Heart left ventricle (tissue), 16 donors: ENCODE measurements at regions not wholly inside any gene's neighbourhood (a gene's known extent, or its start where the extent isn't known, plus 50 kb on each side); places are given as distances from the start of the nearest gene placed in this dataset.

Experiments used
- ATAC-seq, 4 donors: fragments of 200-7000 bp; cut with Tn5 transposase; one replicate each; pipeline ENCODE4 v1.9.1; 2020 to 2022; ENCODE audit warnings: moderate library complexity in 4 of 4, mild to moderate bottlenecking in 3 of 4, moderate number of reproducible peaks in 1 of 4
- DNase-seq, 5 donors: peaks; one replicate each; pipeline ENCODE4 v3.0.0-alpha.2; 2020
- H3K27ac ChIP-seq, 12 donors: fragments of 200-600 bp; sonication (generic) in 4 of 12; one replicate each; pipeline versions ENCODE4 v1.5.0 to v1.8.0; 2016 to 2022; ENCODE audit warnings: mild to moderate bottlenecking in 2 of 12
- H3K27me3 ChIP-seq, 9 donors: fragments of 200-600 bp; sonication (generic) in 2 of 9; one replicate each; pipeline versions ENCODE4 v1.5.1 to v1.8.0; 2016 to 2022; ENCODE audit warnings: mild to moderate bottlenecking in 3 of 9
- H3K36me3 ChIP-seq, 9 donors: fragments of 200-600 bp; sonication (generic) in 2 of 9; one replicate each; pipeline versions ENCODE4 v1.5.0 to v1.8.0; 2018 to 2022; ENCODE audit warnings: mild to moderate bottlenecking in 2 of 9
- H3K4me1 ChIP-seq, 12 donors: fragments of 200-600 bp; sonication (generic) in 4 of 12; one replicate each; pipeline versions ENCODE4 v1.5.0 to v1.8.0; 2016 to 2022; ENCODE audit warnings: mild to moderate bottlenecking in 3 of 12
- H3K4me3 ChIP-seq, 12 donors: fragments of 200-600 bp; sonication (generic) in 4 of 12; one replicate each; pipeline versions ENCODE4 v1.5.0 to v1.8.0; 2017 to 2022; ENCODE audit warnings: mild to moderate bottlenecking in 9 of 12, moderate library complexity in 4 of 12
- H3K9me3 ChIP-seq, 12 donors: fragments of 200-600 bp; sonication (generic) in 4 of 12; one replicate each; pipeline versions ENCODE4 v1.5.0 to v1.8.0; 2016 to 2022; ENCODE audit warnings: mild to moderate bottlenecking in 1 of 12
- CTCF ChIP-seq, 12 donors: fragments of 200-600 bp; sonication (generic) in 4 of 12; IDR thresholded peaks; one replicate each; pipeline versions ENCODE4 v1.5.0 to v1.8.0; 2018 to 2022; ENCODE audit warnings: antibody characterized with exemption in 12 of 12, mild to moderate bottlenecking in 5 of 12
- POLR2A ChIP-seq, 2 donors: fragments of 450-650 bp; IDR thresholded peaks; one replicate each; pipeline ENCODE4 v1.6.1; 2017; ENCODE audit warnings: antibody characterized with exemption in 2 of 2, mild to moderate bottlenecking in 2 of 2, moderate library complexity in 2 of 2
- whole genome bisulfite sequencing, 4 donors: extraction: QIAGEN DNeasy Blood & Tissue Kit in 2 of 4; methylation state at CpG; one replicate each; pipeline versions ENCODE4 v1.1.5 to v1.1.7; 2013 to 2018; 5-methylcytosine and 5-hydroxymethylcytosine counted together
- intact Hi-C, 10 donors: fragments of 100-400 bp; cut with DNase I; formaldehyde crosslinking; loops; one replicate each; pipeline versions ENCODE4 v1.11.1 to v1.14.2; 2022
- donor health status: ischemic (EF 13 %, LVEDD 7.1; RV severe dilation, severe dysfunction).
- donor health status: healthy with polysubstance abuse.
- donor health status: DM: no; HTN: yes; CAD: no.
- donor health status: DM: no; HTN: no; CAD: no.
- donor health status: ischemic (EF 25% LVEDD 6.9; RV normal size, moderate dysfunction).
- donor health status: ischemic (EF 25% LVEDD 5.7; RV mildly dilated, moderate dysfunction).
- donor health status: healthy.
- donor health status: DM: yes; HTN: yes; CAD: no.
- donor health status: ischemic (EF 35%, LVEDD 5.7; RV mildly dilated, moderate dysfunction).
- donor health status: nonischemic (EF 11% LVEDD 7.7; RV severe dilation, severe dysfunction).
- donor health status: DM: yes; HTN: yes; CAD: no.
- donor health status: PGD.
- donor health status: ischemic (EF 29% LVEDD 5.4; RV normal size, mild dysfunction).
- donor health status: nonischemic (EF 23%, LVEDD 6.1; RV moderate dilation, normal function).

GRCh38 chr2:204362581-204362980 lies 182.7 kb upstream of the PARD3B start:
- intact Hi-C loops: no loop called here
- no peak for ATAC-seq
- no peaks in the 10 kb centered on the region for H3K27me3 ChIP-seq
- H3K27ac ChIP-seq: no peak overlapping the region
- H3K4me3 ChIP-seq: no peak overlapping the region
- TF ChIP-seq CTCF (IDR thresholded peaks at IDR 0.05) (no peak), POLR2A (IDR thresholded peaks at IDR 0.05) (no peak)
- H3K9me3 ChIP-seq: no peaks in the 10 kb centered on the region
- 72 to 89% (median 84%) methylated on average over 2 of the region's 2 CpGs for WGBS, 4 donors
- peaks cover 0 to 5% (median 0%) of the 10 kb centered on the region in 12 donors for H3K4me1 ChIP-seq
- DNase-seq: no peak
- no peaks in the 10 kb centered on the region for H3K36me3 ChIP-seq

- Histone ChIP-seq H3K27ac (no peak overlapping the region), H3K27me3 (no peaks in the 10 kb centered on the region), H3K4me3 (no peak overlapping the region), H3K4me1 (peaks cover 0 to 5% (median 0%) of the 10 kb centered on the region in 12 donors), H3K36me3 (no peaks in the 10 kb centered on the region), H3K9me3 (no peaks in the 10 kb centered on the region)
- ATAC-seq (peak in 1 of 4 donors; percentile 49), DNase-seq (no peak)
- intact Hi-C loops: no loop called here
- 76 to 92% (median 80%) methylated on average over 2 of the region's 2 CpGs for WGBS, 4 donors
- TF ChIP-seq CTCF (IDR thresholded peaks at IDR 0.05) (no peak), POLR2A (IDR thresholded peaks at IDR 0.05) (no peak)
These were observed 181.8 kb upstream of the PARD3B start for GRCh38 chr2:204363513-204363912.

GRCh38 chr2:204364860-204365535 lies 180.3 kb upstream of the PARD3B start:
- DNase-seq: no peak
- intact Hi-C loops: no loop called here
- 91 to 97% (median 95%) methylated on average over 6 of the region's 6 CpGs for WGBS, 4 donors
- Histone ChIP-seq H3K36me3 (no peaks in the 10 kb centered on the region), H3K9me3 (no peaks in the 10 kb centered on the region), H3K27ac (no peak overlapping the region), H3K4me3 (no peak overlapping the region), H3K4me1 (peaks cover 0 to 5% (median 0%) of the 10 kb centered on the region in 12 donors), H3K27me3 (no peaks in the 10 kb centered on the region)
- TF ChIP-seq CTCF (IDR thresholded peaks at IDR 0.05) (no peak), POLR2A (IDR thresholded peaks at IDR 0.05) (no peak)
- ATAC-seq: no peak

- Histone ChIP-seq H3K36me3 (no peaks in the 10 kb centered on the region), H3K27ac (no peak overlapping the region), H3K9me3 (no peaks in the 10 kb centered on the region), H3K4me1 (peaks cover 0 to 5% (median 0%) of the 10 kb centered on the region in 12 donors), H3K4me3 (no peak overlapping the region), H3K27me3 (no peaks in the 10 kb centered on the region)
- no peak for DNase-seq
- WGBS, 4 donors: 68 to 76% (median 72%) methylated on average over 4 of the region's 4 CpGs
- intact Hi-C loops: no loop called here
- no peak for TF ChIP-seq CTCF (IDR thresholded peaks at IDR 0.05)
- no peak for TF ChIP-seq POLR2A (IDR thresholded peaks at IDR 0.05)
- no peak for ATAC-seq
These were observed 179.5 kb upstream of the PARD3B start for GRCh38 chr2:204365811-204366210.
